ENCODE measurements at regions not wholly inside any gene's neighbourhood (a gene's known extent, or its start where the extent isn't known, plus 50 kb on each side); places are given as distances from the start of the nearest gene placed in this dataset.

DNA sequence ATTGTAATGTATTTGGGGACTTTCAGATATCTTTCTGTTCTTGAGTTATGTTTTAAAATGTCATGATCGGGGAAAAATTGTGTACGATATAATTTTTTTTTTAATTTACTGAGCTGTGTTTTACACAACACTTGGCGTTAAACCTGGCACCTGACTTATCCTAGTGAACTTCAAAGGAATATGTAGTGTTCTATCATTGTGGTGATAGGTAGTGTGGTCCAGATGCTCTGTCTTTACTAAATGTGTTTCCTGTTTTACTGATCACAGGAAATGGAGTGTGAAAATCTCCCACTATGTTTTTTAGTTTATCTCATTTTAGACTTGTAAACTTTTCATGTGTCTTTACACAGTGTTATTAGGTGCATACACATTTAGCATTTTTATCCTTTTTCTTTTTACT lies 98.0 kb downstream of the SLC5A7 start:
- TF ChIP-seq, protein P1, sequence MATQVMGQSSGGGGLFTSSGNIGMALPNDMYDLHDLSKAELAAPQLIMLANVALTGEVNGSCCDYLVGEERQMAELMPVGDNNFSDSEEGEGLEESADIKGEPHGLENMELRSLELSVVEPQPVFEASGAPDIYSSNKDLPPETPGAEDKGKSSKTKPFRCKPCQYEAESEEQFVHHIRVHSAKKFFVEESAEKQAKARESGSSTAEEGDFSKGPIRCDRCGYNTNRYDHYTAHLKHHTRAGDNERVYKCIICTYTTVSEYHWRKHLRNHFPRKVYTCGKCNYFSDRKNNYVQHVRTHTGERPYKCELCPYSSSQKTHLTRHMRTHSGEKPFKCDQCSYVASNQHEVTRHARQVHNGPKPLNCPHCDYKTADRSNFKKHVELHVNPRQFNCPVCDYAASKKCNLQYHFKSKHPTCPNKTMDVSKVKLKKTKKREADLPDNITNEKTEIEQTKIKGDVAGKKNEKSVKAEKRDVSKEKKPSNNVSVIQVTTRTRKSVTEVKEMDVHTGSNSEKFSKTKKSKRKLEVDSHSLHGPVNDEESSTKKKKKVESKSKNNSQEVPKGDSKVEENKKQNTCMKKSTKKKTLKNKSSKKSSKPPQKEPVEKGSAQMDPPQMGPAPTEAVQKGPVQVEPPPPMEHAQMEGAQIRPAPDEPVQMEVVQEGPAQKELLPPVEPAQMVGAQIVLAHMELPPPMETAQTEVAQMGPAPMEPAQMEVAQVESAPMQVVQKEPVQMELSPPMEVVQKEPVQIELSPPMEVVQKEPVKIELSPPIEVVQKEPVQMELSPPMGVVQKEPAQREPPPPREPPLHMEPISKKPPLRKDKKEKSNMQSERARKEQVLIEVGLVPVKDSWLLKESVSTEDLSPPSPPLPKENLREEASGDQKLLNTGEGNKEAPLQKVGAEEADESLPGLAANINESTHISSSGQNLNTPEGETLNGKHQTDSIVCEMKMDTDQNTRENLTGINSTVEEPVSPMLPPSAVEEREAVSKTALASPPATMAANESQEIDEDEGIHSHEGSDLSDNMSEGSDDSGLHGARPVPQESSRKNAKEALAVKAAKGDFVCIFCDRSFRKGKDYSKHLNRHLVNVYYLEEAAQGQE (IDR thresholded peaks at IDR 0.05; ENCODE audit: insufficient read depth in 1 of 2, low read depth in 2 of 2, low read length in 2 of 2), result no peak
- no peak for TF ChIP-seq POLR2AphosphoS5 (IDR thresholded peaks at IDR 0.05; ENCODE audit: low read depth, low read length)
- TF ChIP-seq SIN3A (IDR thresholded peaks at IDR 0.05; ENCODE audit: borderline replicate concordance, insufficient read depth, low read length), result no peak
